Ureter (tissue), 1 donor: ENCODE measurements at regions not wholly inside any gene's neighbourhood (a gene's known extent, or its start where the extent isn't known, plus 50 kb on each side); places are given as distances from the start of the nearest gene placed in this dataset.
"Not testable (repeated sequence)": the region's sequence is repeated elsewhere in the genome, so short reads cannot be mapped to it uniquely, and the experiment has no call there.

Experiments used
- DNase-seq: peaks from one replicate; pipeline ENCODE4 v3.0.0-alpha.2; 2020; ENCODE audit warnings: low spot score
- donor health status: DM: yes; HTN: yes; CAD: no.

- no peak for DNase-seq
Observed at GRCh38 chr6:113750151-113750855, 106.8 kb upstream of the MARCKS start.

GRCh38 chr6:113754291-113754690 lies 102.9 kb upstream of the MARCKS start:
- DNase-seq, result no peak

GRCh38 chr6:113755449-113756289 lies 101.5 kb upstream of the MARCKS start:
- DNase-seq, result no peak

- DNase-seq, result no peak
Observed at GRCh38 chr6:113756290-113756665, 100.9 kb upstream of the MARCKS start.

- no peak for DNase-seq
Observed at GRCh38 chr6:113758214-113758613, 98.9 kb upstream of the MARCKS start.

- no peak for DNase-seq
Observed at GRCh38 chr6:113758826-113759574, 98.1 kb upstream of the MARCKS start.

- no peak for DNase-seq
Observed at GRCh38 chr6:113762641-113763040, 94.5 kb upstream of the MARCKS start.

- DNase-seq, result no peak
Observed at GRCh38 chr6:113763311-113763766, 93.8 kb upstream of the MARCKS start.

- no peak for DNase-seq
Observed at GRCh38 chr6:113763876-113764275, 93.3 kb upstream of the MARCKS start.

GRCh38 chr6:113765909-113766308 lies 91.2 kb upstream of the MARCKS start:
- no peak for DNase-seq

- no peak for DNase-seq
Observed at GRCh38 chr6:113767985-113768384, 89.2 kb upstream of the MARCKS start.

- DNase-seq, result no peak
Observed at GRCh38 chr6:113772961-113773360, 84.2 kb upstream of the MARCKS start.

GRCh38 chr6:113774127-113774825 lies 82.9 kb upstream of the MARCKS start:
- no peak for DNase-seq

GRCh38 chr6:113776998-113777397 lies 80.1 kb upstream of the MARCKS start:
- DNase-seq, result no peak

GRCh38 chr6:113777601-113778000 lies 79.5 kb upstream of the MARCKS start:
- no peak for DNase-seq

- no peak for DNase-seq
Observed at GRCh38 chr6:113779656-113780055, 77.5 kb upstream of the MARCKS start.

GRCh38 chr6:113782636-113783035 lies 74.5 kb upstream of the MARCKS start:
- DNase-seq, result no peak

GRCh38 chr6:113786168-113786567 lies 71.0 kb upstream of the MARCKS start:
- no peak for DNase-seq

- DNase-seq, result no peak
Observed at GRCh38 chr6:113788586-113788985, 68.6 kb upstream of the MARCKS start.

- not testable (repeated sequence) for DNase-seq
Observed at GRCh38 chr6:113791225-113791624, 65.9 kb upstream of the MARCKS start.

GRCh38 chr6:113795371-113795770 lies 61.8 kb upstream of the MARCKS start:
- not testable (repeated sequence) for DNase-seq

GRCh38 chr6:113796038-113796437 lies 61.1 kb upstream of the MARCKS start:
- no peak for DNase-seq
